Endodermal cell (in vitro differentiated cells): ENCODE measurements at regions not wholly inside any gene's neighbourhood (a gene's known extent, or its start where the extent isn't known, plus 50 kb on each side); places are given as distances from the start of the nearest gene placed in this dataset.

ENCODE experiments used
- DNase-seq: peaks from one replicate; pipeline ENCODE4 v3.0.0-alpha.2; 2017
- H3K27ac ChIP-seq: 2 replicates; pipeline ENCODE4 v1.5.1; 2013; ENCODE audit warnings: mild to moderate bottlenecking, low read depth, low read length, moderate library complexity
- H3K27me3 ChIP-seq: 2 replicates; pipeline ENCODE4 v1.6.1; 2013; ENCODE audit warnings: mild to moderate bottlenecking, low read length, moderate library complexity; ENCODE audit not compliant: insufficient read depth, control insufficient read depth, poor library complexity, severe bottlenecking
- H3K36me3 ChIP-seq: 2 replicates; pipeline ENCODE4 v1.7.0; 2013; ENCODE audit warnings: mild to moderate bottlenecking, low read length, moderate library complexity; ENCODE audit not compliant: control insufficient read depth, insufficient read depth
- H3K4me1 ChIP-seq: one replicate; pipeline ENCODE4 v1.7.0; 2013; ENCODE audit warnings: low read length; ENCODE audit not compliant: control insufficient read depth, insufficient read depth
- H3K4me3 ChIP-seq: 2 replicates; pipeline ENCODE4 v1.5.1; 2013; ENCODE audit warnings: mild to moderate bottlenecking, low read length, moderate library complexity
- H3K9ac ChIP-seq: 2 replicates; pipeline ENCODE4 v1.6.1; 2013; ENCODE audit warnings: mild to moderate bottlenecking, low read length, moderate library complexity; ENCODE audit not compliant: poor library complexity, severe bottlenecking; ENCODE audit errors: extremely low read depth
- H3K9me3 ChIP-seq: 2 replicates; pipeline ENCODE4 v1.6.1; 2013; ENCODE audit warnings: mild to moderate bottlenecking, low read length, moderate library complexity; ENCODE audit not compliant: control insufficient read depth
- H3K27ac Mint-ChIP-seq: 2 replicates; pipeline ENCODE4 v1.8.0; 2020; ENCODE audit warnings: mixed read lengths
- H3K27me3 Mint-ChIP-seq: 2 replicates; pipeline ENCODE4 v1.8.0; 2021; ENCODE audit warnings: mild to moderate bottlenecking, mixed read lengths; ENCODE audit not compliant: insufficient read depth
- H3K36me3 Mint-ChIP-seq: 2 replicates; pipeline ENCODE4 v1.8.0; 2020; ENCODE audit warnings: low read depth, mixed read lengths
- H3K4me1 Mint-ChIP-seq: 2 replicates; pipeline ENCODE4 v1.8.0; 2020; ENCODE audit warnings: mixed read lengths
- H3K4me3 Mint-ChIP-seq: 2 replicates; pipeline ENCODE4 v1.8.0; 2020; ENCODE audit warnings: mild to moderate bottlenecking, moderate library complexity, mixed read lengths
- H3K9me3 Mint-ChIP-seq: 2 replicates; pipeline ENCODE4 v1.8.0; 2020; ENCODE audit warnings: mild to moderate bottlenecking, mixed read lengths
- CTCF ChIP-seq: fragments of 200-600 bp; sonication (generic); conservative IDR thresholded peaks from 2 replicates; pipeline ENCODE4 v1.5.0; 2021; ENCODE audit warnings: antibody characterized with exemption, mild to moderate bottlenecking
- whole genome bisulfite sequencing, 2 experiments: methylation state at CpG; one replicate each; pipeline versions ENCODE4 v1.1.5 to v1.1.7; 2013; ENCODE audit warnings: missing lambda C conversion rate in 2 of 2, mixed read lengths in 1 of 2; ENCODE audit not compliant: insufficient coverage in 1 of 2, insufficient read length in 1 of 2; 5-methylcytosine and 5-hydroxymethylcytosine counted together

DNA sequence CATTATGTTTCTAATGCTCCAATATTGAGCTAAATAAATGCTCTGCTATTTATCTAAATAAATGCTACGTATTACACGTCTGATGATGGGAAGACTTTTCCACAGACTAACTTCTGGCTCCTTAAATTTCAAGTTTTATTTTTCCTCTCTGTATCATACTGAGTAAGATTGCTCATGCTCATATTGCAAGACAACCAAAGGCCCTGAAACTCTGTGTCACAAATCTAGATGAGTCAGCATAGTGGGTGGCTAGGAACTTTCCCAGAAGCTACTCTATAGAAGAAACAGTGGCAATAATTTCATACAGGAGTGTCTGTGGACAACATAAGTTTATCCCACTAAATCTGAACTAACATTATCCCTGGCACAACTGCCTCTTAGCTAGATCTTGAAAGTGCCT lies 53.0 kb upstream of the RFX3 start:
- Histone ChIP-seq H3K4me3 (no peak overlapping the region), H3K9me3 (peaks cover 6% of the 10 kb centered on the region), H3K36me3 (no peaks in the 10 kb centered on the region), H3K27ac (no peak overlapping the region), H3K4me1 (no peaks in the 10 kb centered on the region), H3K27me3 (no peaks in the 10 kb centered on the region), H3K9ac (no peak overlapping the region)
- DNase-seq, result no peak
- Mint-ChIP-seq H3K27me3 (no peaks in the 10 kb centered on the region), H3K27ac (no peak overlapping the region), H3K4me1 (no peaks in the 10 kb centered on the region), H3K4me3 (no peak overlapping the region), H3K36me3 (no peaks in the 10 kb centered on the region), H3K9me3 (peaks cover 28% of the 10 kb centered on the region)
- 93 to 95% methylated on average over 2 of the region's 2 CpGs for WGBS, 2 experiments
- no peak for TF ChIP-seq CTCF

DNA sequence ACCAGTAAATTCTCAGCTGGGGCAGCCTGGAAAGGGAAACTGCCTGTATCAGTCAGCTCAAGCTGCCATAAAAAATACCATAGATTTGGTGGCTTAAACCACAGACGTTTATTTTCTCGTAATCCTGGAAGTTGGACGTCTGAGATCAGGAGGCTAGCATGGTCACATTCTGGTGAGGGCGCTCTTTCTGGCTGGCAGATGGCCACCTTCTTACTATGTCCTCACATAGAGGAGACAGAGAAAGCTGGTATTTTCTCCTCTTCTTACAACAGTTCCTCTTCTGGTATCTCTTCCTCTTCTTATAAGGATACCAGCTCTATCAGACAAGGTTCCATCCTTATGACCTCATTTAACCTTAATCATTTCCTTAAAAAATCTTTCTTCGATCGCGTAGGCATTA lies 50.5 kb upstream of the RFX3 start:
- WGBS, 2 experiments, result 79 to 82% methylated on average over 7 of the region's 7 CpGs

GRCh38 chr9:3575821-3576220 lies 50.0 kb upstream of the RFX3 start:
- no peaks in the 10 kb centered on the region for H3K4me1 ChIP-seq
- H3K9me3 ChIP-seq, result no peaks in the 10 kb centered on the region
- no peak overlapping the region for H3K27ac ChIP-seq
- no peak overlapping the region for H3K9ac ChIP-seq
- 86 to 92% methylated on average over 1 to 3 of the region's 3 CpGs for WGBS, 2 experiments
- H3K36me3 Mint-ChIP-seq, result no peaks in the 10 kb centered on the region
- DNase-seq, result no peak
- no peaks in the 10 kb centered on the region for H3K36me3 ChIP-seq
- no peaks in the 10 kb centered on the region for H3K27me3 ChIP-seq
- H3K4me1 Mint-ChIP-seq, result no peaks in the 10 kb centered on the region
- no peaks in the 10 kb centered on the region for H3K27me3 Mint-ChIP-seq
- no peak for TF ChIP-seq CTCF
- H3K4me3 ChIP-seq, result no peak overlapping the region
- H3K27ac Mint-ChIP-seq, result no peak overlapping the region
- no peak overlapping the region for H3K4me3 Mint-ChIP-seq
- H3K9me3 Mint-ChIP-seq, result peaks cover 12% of the 10 kb centered on the region

More for the DNA sequence above, 50.5 kb upstream of the RFX3 start:
- no peak overlapping the region for H3K4me3 ChIP-seq
- Mint-ChIP-seq H3K27me3 (no peaks in the 10 kb centered on the region), H3K4me1 (no peaks in the 10 kb centered on the region), H3K36me3 (no peaks in the 10 kb centered on the region), H3K27ac (no peak overlapping the region), H3K9me3 (peaks cover 16% of the 10 kb centered on the region), H3K4me3 (no peak overlapping the region)
- TF ChIP-seq CTCF, result peak; percentile 36
- no peaks in the 10 kb centered on the region for H3K36me3 ChIP-seq
- H3K4me1 ChIP-seq, result no peaks in the 10 kb centered on the region
- no peak overlapping the region for H3K27ac ChIP-seq
- H3K27me3 ChIP-seq, result no peaks in the 10 kb centered on the region
- H3K9ac ChIP-seq, result no peak overlapping the region
- no peaks in the 10 kb centered on the region for H3K9me3 ChIP-seq
- DNase-seq, result no peak
